ENCODE measurements at regions not wholly inside any gene's neighbourhood (a gene's known extent, or its start where the extent isn't known, plus 50 kb on each side); places are given as distances from the start of the nearest gene placed in this dataset.
"Not testable (repeated sequence)": the region's sequence is repeated elsewhere in the genome, so short reads cannot be mapped to it uniquely, and the experiment has no call there.

DNA sequence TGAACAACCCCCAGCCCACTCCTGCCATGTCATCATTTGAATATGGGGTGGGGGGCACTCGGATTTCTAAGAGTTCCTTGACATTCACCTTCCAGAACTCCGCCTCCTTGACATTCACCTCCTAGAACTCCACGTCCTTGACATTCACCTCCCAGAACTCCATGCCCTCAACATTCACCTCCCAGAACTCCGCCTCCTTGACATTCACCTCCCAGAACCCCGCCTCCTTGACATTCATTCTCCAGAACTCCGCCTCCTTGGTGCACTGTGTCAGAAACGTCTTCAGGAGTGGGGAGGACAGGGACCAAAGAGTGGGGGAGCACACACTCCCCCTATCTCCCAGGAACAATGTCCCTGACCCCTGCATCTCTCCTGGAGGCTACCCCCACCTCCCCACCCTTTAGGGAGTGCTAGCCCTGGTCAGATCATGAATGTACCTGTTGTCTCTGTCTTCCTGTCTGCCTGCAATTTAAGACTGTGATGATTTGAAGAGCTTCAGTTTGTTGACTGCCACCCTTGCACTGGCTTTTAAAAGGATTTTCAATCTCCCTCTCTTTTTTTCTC is 110.1 kb downstream of the NPTX2 start:
- DNase-seq, result no peak

DNA sequence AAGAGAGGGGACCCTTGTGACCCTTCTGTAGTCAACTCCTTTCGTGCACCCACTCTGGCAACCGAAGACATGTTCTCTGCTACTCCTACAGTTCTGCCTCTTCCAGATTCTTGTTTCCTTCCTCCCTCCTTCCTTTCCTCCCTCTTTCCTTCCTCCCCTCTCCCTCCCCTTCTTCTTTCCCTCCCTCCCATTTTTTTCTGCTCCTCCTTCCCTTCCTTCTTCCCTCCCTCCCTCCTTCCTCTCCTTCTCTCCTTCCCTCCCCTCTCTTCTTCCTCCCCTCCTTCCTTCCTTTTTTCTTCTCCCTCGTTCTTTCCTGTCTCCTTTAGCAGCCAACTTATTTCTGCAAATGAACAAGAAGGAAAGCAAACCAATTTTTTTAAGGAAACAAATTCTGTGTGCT is 111.5 kb downstream of the NPTX2 start:
- no peak for DNase-seq

DNA sequence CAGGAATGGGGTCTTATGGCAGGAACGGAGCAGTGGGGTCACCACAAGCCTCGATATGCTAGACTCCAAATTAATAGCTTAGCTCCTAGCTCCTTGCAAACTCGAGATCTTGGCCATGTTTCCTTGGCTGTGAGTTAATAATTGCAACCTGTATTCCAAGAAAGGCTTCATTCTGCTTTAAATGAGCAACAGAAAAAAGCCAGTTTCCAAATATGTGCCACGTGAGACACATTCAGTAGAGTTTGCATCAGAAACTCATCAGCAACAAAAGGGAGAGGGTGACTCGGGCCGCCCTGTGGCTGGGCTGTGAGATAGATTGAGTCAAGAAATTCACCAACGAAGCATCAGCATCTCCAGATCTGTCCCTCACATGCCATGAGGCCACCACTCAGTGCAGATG is 112.0 kb downstream of the NPTX2 start:
- no peak for DNase-seq

- no peak for DNase-seq
Measured at GRCh38 chr7:98730326-98730725, 113.2 kb downstream of the NPTX2 start.

DNA sequence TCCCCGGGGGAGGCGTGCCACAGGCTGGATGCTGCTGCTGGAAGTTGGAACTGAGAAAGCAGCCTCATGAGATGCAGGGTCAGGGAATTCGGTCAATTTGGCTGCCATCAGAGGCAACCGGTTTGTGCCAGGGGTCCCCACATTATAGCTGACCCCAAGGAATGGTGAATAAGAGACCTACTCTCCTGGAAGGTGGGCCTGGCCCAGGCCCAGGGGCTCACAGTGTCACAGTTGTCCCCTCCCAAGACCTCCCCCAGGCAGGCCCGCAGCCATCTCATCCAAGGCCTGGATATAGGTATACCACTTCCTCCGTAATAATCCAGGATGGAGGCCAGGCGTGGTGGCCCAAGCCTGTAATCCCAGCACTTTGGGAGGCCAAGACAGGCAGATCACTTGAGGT is 114.6 kb downstream of the NPTX2 start:
- DNase-seq, result no peak

- no peak for DNase-seq
Measured at GRCh38 chr7:98733036-98733435, 116.0 kb downstream of the NPTX2 start.

DNA sequence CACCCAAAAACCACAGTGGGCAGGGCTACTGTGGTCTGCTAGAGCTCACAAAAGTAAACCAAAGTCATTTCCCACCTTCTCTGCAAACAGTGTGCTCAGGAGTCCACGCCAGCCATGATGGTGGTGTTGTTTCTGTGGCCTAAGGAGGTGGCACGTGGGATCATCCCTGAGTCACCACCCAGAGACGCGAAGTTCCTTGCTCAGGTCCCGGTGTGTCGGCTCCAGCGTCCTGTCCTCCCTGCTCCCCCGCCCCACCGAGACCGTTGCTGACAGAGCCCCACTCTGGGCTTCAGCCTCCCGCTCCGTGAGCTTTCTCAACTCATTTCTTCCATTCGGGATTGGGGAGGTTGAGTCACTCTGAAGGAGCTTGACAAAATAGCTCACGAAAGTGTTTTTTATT is 118.7 kb downstream of the NPTX2 start:
- DNase-seq, result no peak

GRCh38 chr7:98736461-98736860 is 119.4 kb downstream of the NPTX2 start:
- not testable (repeated sequence) for DNase-seq

- no peak for DNase-seq
Measured at GRCh38 chr7:98737176-98737575, 120.1 kb downstream of the NPTX2 start.

DNA sequence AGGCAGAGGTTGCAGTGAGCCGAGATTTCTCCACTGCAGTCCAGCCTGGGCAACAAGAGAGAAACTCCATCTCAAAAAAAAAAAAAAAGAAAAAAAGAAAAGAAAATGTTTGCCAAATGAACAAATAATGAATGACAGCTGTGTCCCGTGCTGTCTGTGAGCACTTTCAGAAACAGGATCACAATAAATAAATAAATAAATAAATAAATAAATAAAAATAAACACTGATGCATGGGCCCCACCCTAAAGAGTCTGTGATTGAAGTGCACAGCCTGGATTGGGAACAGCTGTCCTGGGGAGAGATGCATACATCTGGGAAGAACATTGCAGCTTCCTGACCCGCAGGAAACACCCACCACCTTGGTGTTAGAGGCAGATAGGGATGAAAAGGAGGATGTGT is 123.6 kb downstream of the NPTX2 start:
- no peak for DNase-seq

GRCh38 chr7:98745722-98746318 is 124.0 kb downstream of the TMEM130 start:
- peak in 33 of 51 donors; percentile 0 to 68 (median 19) for DNase-seq

DNA sequence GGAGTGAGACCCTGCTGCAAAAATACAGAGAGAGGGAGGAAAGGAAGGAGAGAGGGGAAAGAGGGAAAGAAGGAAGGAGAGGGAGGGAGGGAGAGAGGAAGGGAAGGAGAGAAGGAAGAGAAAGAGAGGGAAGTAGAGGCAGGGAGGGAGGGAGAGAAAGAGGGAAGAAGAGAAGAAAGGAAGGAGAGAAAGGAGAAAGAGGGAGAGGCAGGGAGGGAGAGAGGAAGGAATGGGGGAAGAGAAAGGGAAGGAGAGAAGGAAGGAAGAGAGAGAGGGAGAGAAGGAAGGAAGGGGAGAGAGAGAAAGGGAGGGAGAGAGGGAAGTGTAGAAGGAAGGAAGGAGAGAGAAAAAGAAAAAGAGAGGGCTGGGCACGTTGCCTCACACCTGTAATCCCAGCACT is 121.7 kb downstream of the TMEM130 start:
- no peak for DNase-seq

DNA sequence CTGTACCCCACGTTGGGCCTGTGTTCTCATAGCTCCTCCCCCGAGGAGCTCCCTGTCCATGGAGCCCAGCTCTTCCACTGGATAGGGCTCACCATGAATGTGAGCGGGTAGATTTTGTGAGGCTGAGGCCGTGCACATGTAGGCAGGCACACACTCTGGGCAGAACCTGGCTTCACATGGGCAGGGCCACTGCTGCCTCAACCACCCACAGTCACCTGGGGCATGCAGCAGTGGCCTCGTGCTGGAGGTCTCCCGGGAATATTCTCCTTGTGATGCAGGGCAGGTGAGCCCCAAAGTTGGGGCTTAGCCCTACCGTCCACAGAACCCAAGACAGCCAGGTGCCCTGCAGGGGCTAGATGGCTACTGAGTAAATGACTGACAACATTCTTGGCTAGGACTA is 116.6 kb downstream of the TMEM130 start:
- no peak for DNase-seq

- peak in 18 of 51 donors; percentile 3 to 41 (median 20) for DNase-seq
Measured at GRCh38 chr7:98753989-98754479, 115.8 kb downstream of the TMEM130 start.

DNA sequence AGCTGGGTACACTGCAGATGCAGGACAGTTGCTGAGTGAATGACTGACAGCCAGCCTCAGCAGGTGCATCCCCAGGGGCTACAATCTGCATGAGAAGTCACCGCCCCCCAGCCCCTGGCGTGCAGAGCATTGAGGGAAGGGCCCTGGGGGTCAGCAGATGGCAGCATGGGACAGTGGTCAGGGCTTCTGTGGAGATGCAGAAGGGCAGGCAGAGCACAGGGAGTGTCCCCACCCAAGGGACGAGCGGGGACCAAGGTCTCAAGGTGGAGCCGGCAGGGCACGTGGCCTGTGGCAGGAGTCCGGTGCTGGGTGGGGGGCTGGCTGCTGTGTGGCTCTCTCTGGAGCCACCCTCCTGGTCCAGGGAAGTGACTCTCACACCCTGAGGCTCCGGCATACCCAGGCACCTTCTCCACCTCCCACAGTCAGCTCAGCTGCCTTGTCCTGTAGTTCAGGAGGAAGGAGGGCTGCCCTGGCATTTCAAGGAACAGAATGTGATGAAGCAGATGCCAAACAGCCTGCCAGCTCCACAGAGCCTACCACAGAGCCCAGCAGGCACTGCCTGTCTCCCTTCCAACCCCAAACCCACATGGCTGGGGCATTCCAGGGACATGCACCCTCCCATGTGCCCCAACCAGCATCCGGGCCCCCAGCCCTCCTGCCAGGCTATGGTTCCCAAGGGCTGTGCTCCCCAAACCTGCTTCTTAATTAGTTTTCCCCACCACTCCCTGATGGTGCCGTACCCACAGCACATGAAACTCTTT is 114.5 kb downstream of the TMEM130 start:
- DNase-seq, result no peak

DNA sequence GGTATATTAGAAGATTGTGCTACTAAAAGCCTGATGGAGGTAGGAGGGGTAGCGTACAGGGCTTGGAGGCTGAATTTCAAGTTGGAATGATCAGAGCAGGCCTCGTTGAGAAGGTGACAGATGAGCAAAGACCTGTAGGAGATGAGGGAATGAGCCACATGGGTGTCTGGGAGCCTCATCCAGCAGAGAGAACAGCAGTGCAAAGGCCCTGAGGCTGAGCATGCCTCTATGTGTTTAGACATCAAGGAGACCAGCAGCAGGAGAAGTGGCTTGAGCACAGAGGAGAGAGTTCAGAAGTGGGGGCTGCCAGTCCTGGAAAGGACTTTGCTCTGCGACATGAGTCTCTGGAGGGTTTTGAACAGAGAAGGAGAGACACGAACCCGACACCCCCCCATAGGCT is 111.7 kb downstream of the TMEM130 start:
- no peak for DNase-seq

DNA sequence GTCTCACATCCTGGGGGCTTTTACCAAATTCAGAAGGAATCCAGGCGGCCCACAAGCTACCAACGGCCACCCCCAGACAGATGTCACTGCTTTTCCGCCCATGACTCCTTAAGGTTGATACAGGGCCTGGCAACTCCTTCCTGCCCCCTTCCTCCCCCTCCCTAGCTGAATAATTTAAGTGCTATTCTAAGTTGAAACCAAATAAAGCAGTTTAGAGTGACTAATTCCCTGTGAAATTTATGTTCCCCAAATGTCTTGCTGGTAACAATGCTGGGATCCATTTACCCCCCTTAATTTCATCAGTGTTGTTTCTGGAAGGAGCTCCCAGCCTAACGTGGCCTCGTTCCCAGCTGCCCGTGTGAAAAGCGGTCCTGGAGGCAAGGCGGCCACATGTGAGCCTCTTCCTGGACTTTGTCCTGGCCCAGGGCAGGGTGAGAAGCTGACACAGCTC is 109.6 kb downstream of the TMEM130 start:
- peak in 2 of 51 donors; percentile 29 to 71 for DNase-seq

- no peak for DNase-seq
Measured at GRCh38 chr7:98761225-98761624, 108.6 kb downstream of the TMEM130 start.

DNA sequence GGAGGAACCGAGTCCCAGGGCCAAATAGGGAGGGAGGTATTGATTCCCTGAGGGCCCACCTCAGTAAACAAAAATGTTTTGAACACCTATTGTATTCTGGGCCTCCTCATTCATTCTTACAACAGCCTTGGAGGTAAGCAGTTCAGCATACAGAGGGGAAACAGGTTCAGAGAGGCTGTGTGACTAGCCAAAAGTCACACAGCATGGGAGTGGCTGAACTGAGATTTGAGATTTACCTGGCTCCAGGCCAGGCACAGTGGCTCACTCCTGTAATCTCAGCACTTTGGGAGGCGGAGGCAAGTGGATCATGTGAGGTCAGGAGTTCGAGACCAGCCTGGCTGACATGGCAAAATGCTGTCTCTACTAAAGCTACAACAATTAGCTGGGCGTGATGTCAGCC is 107.2 kb downstream of the TMEM130 start:
- DNase-seq, result no peak

DNA sequence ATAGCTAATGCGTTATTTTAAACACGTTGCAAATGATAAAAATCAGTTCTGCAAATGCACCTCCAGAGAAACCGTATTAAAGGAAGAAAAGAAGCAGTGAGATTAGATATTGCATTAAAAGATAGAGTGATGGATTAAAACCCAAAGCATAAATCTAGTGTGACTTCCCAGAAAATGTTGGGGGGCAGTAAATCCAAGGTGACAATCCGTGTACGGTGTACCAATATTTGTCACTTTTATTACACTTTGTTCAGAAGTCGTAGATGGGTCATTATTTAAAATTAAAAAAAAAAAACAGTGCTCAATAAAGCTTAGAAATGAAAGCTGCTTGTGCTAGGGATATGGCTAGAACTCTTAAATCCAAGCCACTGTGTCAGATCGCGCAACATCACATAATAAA is 106.4 kb downstream of the TMEM130 start:
- no peak for DNase-seq

- DNase-seq, result no peak
Measured at GRCh38 chr7:98764946-98765345, 104.9 kb downstream of the TMEM130 start.

DNA sequence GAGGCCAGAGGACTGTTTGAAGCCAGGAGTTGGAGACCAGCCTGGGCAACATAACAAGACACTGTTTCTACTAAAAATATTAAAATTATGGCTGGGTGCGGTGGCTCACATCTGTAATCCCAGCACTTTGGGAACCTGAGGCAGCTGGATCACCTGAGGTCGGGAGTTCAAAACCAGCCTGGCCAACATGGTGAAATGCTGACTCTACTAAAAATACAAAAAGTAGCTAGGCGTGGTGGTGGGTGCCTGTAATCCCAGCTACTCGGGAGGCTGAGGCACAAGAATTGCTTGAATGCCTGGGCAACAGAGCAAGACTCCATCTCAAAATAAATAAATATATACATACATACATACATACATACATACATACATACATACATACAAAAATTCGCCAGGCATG is 99.7 kb downstream of the TMEM130 start:
- not testable (repeated sequence) for DNase-seq

- DNase-seq, result peak in 2 of 51 donors; percentile 10 to 25
Measured at GRCh38 chr7:98771519-98771918, 98.3 kb downstream of the TMEM130 start.

All from hypothalamus (tissue), 51 donors.